ENCODE measurements at regions not wholly inside any gene's neighbourhood (a gene's known extent, or its start where the extent isn't known, plus 50 kb on each side); places are given as distances from the start of the nearest gene placed in this dataset.

DNA sequence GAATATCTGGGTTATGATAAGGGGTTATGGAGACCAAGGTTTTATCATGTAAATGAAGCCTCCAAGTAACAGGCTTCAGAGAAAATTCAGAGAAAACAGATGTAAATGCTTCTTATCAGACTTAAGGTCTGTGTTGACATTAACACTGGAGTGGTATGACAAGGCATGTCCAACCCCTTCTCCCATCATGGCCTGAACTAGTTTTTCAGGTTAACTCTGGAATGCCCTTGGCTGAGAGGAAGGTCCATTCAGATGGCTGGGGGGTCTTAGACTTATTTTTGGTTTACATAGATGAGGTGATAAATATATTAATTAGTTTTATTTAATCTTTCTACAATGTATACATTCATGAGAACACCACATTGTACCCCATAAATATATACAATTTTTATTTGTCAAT, 399.6 kb downstream of the TBX15 start:
- Histone ChIP-seq H3K9me2 (replicated peaks; ENCODE audit: insufficient read depth, low read length) (no peaks in the 10 kb centered on the region), H3K4me3 (ENCODE audit: low read length) (no peak overlapping the region), H2AFZ (ENCODE audit: low read length) (no peak overlapping the region), H3K79me2 (ENCODE audit: low read length) (no peaks in the 10 kb centered on the region), H3K4me2 (ENCODE audit: low read depth, low read length, poor library complexity, severe bottlenecking) (no peak overlapping the region), H3K9me3 (ENCODE audit: low read length) (no peaks in the 10 kb centered on the region), H3K36me3 (ENCODE audit: insufficient read depth, low read length) (no peaks in the 10 kb centered on the region), H3K9ac (ENCODE audit: low read length) (no peak overlapping the region), H3K27me3 (ENCODE audit: low read length) (no peaks in the 10 kb centered on the region), H3K27ac (ENCODE audit: low read length) (no peak overlapping the region), H4K20me1 (ENCODE audit: insufficient read depth, low read depth, low read length) (no peaks in the 10 kb centered on the region), H3K4me1 (ENCODE audit: low read length) (no peaks in the 10 kb centered on the region)
- DNase-seq: no peak

DNA sequence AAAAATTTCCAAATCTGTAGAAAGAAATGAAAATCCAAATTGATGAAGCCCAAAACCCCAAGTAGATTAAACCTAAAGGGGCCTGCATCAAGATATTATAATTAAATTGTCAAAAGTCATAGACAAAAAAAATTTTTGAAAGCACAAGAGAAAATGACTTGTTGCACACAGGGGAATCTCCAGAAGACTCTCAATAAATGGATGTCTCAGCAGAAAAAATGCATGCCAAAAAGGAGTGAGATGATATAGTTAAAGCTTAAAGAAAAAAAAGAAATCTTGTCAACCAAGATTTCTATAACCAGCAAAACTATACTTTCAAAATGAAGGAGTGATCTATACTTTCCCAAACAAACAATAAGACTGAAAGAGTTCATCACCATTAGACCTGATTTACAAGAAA, 393.2 kb upstream of the SPAG17 start:
- H3K9me2 ChIP-seq (replicated peaks; ENCODE audit: insufficient read depth, low read length): no peaks in the 10 kb centered on the region
- H3K27me3 ChIP-seq (ENCODE audit: low read length): no peaks in the 10 kb centered on the region
- H3K27ac ChIP-seq (ENCODE audit: low read length): no peak overlapping the region
- H3K79me2 ChIP-seq (ENCODE audit: low read length): no peaks in the 10 kb centered on the region
- DNase-seq: no peak
- no peak overlapping the region for H3K9ac ChIP-seq (ENCODE audit: low read length)
- H3K36me3 ChIP-seq (ENCODE audit: insufficient read depth, low read length): no peaks in the 10 kb centered on the region
- no peak overlapping the region for H3K4me3 ChIP-seq (ENCODE audit: low read length)
- H2AFZ ChIP-seq (ENCODE audit: low read length): no peak overlapping the region
- no peaks in the 10 kb centered on the region for H4K20me1 ChIP-seq (ENCODE audit: insufficient read depth, low read depth, low read length)
- H3K4me1 ChIP-seq (ENCODE audit: low read length): no peaks in the 10 kb centered on the region
- H3K9me3 ChIP-seq (ENCODE audit: low read length): peaks cover 8% of the 10 kb centered on the region; the same call in 1 of the 2 replicates
- H3K4me2 ChIP-seq (ENCODE audit: low read depth, low read length, poor library complexity, severe bottlenecking): no peak overlapping the region

DNA sequence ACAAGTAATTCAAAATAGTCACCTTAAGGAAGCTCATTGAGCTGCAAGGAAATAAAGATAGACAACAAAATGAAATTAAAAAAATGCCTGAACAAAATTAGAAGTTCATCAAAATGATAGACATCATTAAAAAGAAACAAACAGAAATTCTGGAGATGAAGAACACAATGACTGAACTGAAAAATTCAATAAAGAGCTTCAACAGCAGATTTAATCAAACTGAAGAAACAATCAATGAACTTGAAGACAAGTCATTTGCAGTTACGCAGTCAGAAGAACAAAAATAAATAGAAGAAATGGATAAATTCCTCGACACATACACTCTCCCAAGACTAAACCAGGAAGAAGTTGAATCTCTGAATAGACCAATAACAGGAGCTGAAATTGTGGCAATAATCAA, 390.0 kb upstream of the SPAG17 start:
- H3K9me2 ChIP-seq (replicated peaks; ENCODE audit: insufficient read depth, low read length): no peaks in the 10 kb centered on the region
- no peaks in the 10 kb centered on the region for H3K36me3 ChIP-seq (ENCODE audit: insufficient read depth, low read length)
- H3K79me2 ChIP-seq (ENCODE audit: low read length): no peaks in the 10 kb centered on the region
- no peak overlapping the region for H2AFZ ChIP-seq (ENCODE audit: low read length)
- no peak overlapping the region for H3K27ac ChIP-seq (ENCODE audit: low read length)
- H4K20me1 ChIP-seq (ENCODE audit: insufficient read depth, low read depth, low read length): no peaks in the 10 kb centered on the region
- no peak overlapping the region for H3K9ac ChIP-seq (ENCODE audit: low read length)
- H3K4me3 ChIP-seq (ENCODE audit: low read length): no peak overlapping the region
- no peak overlapping the region for H3K4me2 ChIP-seq (ENCODE audit: low read depth, low read length, poor library complexity, severe bottlenecking)
- no peaks in the 10 kb centered on the region for H3K4me1 ChIP-seq (ENCODE audit: low read length)
- H3K9me3 ChIP-seq (ENCODE audit: low read length): peaks cover 8% of the 10 kb centered on the region; the same call in 1 of the 2 replicates
- no peak for DNase-seq
- no peaks in the 10 kb centered on the region for H3K27me3 ChIP-seq (ENCODE audit: low read length)

DNA sequence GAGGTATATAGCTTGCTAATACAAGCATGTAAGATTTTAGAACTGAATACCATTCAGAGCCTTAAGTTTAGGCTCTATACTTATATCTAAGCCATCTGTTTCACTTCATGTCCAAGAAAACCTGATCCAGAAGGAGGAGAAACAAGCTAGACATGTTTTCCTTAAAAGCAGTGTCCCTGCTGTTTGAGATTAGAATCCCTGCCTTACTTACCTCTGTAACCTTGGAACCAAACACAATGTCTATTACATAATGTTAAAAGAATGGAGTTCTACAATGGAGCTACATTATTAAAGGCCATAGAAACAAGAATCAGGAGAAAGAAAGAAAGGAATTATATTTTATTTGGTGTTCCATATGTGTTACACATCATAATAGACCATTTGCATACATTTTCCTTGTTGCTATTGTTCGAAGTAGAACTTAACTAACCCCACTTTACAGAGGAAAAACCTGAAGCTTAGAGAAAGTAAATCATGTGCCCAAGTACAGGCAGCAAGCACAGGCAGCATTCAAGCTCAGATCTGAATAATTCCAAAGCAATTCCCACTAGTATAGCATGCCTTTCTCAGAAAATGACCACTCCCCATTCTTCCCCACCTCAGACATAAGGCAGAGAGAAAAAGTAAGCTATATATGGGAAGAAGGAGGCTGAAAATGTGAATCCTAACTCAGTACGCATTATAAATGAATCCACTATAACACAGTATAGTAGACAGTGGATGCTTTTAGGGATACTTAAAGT, 380.1 kb upstream of the SPAG17 start:
- no peaks in the 10 kb centered on the region for H3K27me3 ChIP-seq (ENCODE audit: low read length)

DNA sequence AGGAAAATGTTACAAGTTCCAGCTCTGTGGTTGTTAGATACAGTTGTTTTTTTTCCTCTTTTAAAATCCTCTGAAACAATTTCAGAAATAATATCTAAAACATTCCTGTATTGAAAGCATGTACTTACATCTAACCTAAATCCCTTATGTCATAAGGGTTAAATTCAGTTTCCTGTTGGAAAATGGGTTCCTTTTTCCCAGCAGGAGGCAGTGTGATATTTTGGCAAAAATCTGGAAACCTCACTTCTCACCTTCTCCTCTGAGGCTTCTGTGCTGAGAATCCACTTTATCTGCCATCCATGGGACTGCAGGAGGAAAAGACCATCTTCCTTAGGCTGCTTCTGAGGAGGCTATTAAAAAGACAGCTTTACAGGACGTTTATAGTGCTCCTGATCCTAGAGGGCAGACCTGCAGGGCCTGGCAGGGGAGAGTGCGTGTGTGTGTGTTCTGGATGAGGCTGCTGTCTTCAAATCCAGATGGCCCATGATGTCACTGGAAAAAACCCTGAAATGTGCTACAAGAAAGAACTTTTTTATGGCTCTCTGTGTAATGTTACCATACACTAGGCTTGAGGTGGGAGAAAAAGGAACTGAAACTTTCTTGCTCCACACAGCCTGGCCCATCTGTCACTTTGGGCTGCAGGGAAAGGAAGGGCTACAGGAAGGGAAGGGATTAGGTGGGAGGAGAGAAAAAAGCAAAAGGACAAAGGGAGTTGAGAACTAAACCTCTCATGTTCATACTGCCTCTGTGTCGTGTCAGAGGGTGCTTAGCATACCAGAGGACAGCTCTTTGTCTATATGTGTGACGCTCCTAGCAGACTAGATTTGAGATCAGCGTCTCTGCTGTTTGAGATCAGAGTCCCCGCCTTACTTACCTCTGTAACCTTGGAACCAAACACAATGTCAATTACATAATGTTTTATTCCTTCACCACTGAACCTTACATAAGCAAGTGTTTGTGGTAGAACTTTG, 379.2 kb upstream of the SPAG17 start:
- Histone ChIP-seq H3K79me2 (ENCODE audit: low read length) (no peaks in the 10 kb centered on the region), H3K36me3 (ENCODE audit: insufficient read depth, low read length) (no peaks in the 10 kb centered on the region), H3K27ac (ENCODE audit: low read length) (no peak overlapping the region), H3K4me1 (ENCODE audit: low read length) (no peaks in the 10 kb centered on the region), H4K20me1 (ENCODE audit: insufficient read depth, low read depth, low read length) (no peaks in the 10 kb centered on the region), H3K4me3 (ENCODE audit: low read length) (no peak overlapping the region), H2AFZ (ENCODE audit: low read length) (no peak overlapping the region), H3K9me3 (ENCODE audit: low read length) (no peaks in the 10 kb centered on the region), H3K9me2 (replicated peaks; ENCODE audit: insufficient read depth, low read length) (no peaks in the 10 kb centered on the region), H3K9ac (ENCODE audit: low read length) (no peak overlapping the region), H3K27me3 (ENCODE audit: low read length) (no peaks in the 10 kb centered on the region), H3K4me2 (ENCODE audit: low read depth, low read length, poor library complexity, severe bottlenecking) (no peak overlapping the region)
- DNase-seq: no peak

More for the DNA sequence above, 380.1 kb upstream of the SPAG17 start:
- Histone ChIP-seq H2AFZ (ENCODE audit: low read length) (no peak overlapping the region), H3K4me2 (ENCODE audit: low read depth, low read length, poor library complexity, severe bottlenecking) (no peak overlapping the region), H3K9ac (ENCODE audit: low read length) (no peak overlapping the region), H3K4me3 (ENCODE audit: low read length) (no peak overlapping the region), H3K79me2 (ENCODE audit: low read length) (no peaks in the 10 kb centered on the region), H3K36me3 (ENCODE audit: insufficient read depth, low read length) (no peaks in the 10 kb centered on the region), H3K4me1 (ENCODE audit: low read length) (no peaks in the 10 kb centered on the region), H3K9me2 (replicated peaks; ENCODE audit: insufficient read depth, low read length) (no peaks in the 10 kb centered on the region), H3K9me3 (ENCODE audit: low read length) (no peaks in the 10 kb centered on the region), H4K20me1 (ENCODE audit: insufficient read depth, low read depth, low read length) (no peaks in the 10 kb centered on the region), H3K27ac (ENCODE audit: low read length) (no peak overlapping the region)
- DNase-seq: no peak

DNA sequence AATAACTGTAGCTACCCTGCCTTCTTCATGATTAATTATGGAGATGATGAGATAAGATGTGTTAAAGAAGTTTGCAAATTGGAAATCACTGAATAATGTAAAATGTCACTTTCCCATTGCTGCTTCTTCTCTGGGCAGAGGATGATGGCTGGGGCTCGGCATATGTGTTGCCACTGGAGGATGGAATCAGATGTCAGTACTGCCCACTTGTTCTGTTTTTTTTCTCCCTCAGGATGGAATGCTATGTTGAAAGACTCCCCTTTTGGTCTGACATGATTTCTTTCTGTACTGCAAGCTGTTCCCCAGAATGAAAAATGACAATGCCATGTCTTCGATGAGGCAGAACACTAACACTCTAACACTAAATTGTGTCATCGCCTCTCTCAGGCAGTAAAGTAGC, 373.9 kb upstream of the SPAG17 start:
- H3K9me2 ChIP-seq (replicated peaks; ENCODE audit: insufficient read depth, low read length): no peaks in the 10 kb centered on the region
- no peak overlapping the region for H3K9ac ChIP-seq (ENCODE audit: low read length)
- no peaks in the 10 kb centered on the region; the same call in 1 of the 2 replicates for H3K27me3 ChIP-seq (ENCODE audit: low read length)
- no peak overlapping the region for H3K4me3 ChIP-seq (ENCODE audit: low read length)
- H4K20me1 ChIP-seq (ENCODE audit: insufficient read depth, low read depth, low read length): no peaks in the 10 kb centered on the region
- no peaks in the 10 kb centered on the region for H3K36me3 ChIP-seq (ENCODE audit: insufficient read depth, low read length)
- no peak for DNase-seq
- H3K9me3 ChIP-seq (ENCODE audit: low read length): no peaks in the 10 kb centered on the region
- H2AFZ ChIP-seq (ENCODE audit: low read length): no peak overlapping the region
- no peak overlapping the region for H3K4me2 ChIP-seq (ENCODE audit: low read depth, low read length, poor library complexity, severe bottlenecking)
- H3K27ac ChIP-seq (ENCODE audit: low read length): no peak overlapping the region
- H3K79me2 ChIP-seq (ENCODE audit: low read length): no peaks in the 10 kb centered on the region
- no peaks in the 10 kb centered on the region for H3K4me1 ChIP-seq (ENCODE audit: low read length)

DNA sequence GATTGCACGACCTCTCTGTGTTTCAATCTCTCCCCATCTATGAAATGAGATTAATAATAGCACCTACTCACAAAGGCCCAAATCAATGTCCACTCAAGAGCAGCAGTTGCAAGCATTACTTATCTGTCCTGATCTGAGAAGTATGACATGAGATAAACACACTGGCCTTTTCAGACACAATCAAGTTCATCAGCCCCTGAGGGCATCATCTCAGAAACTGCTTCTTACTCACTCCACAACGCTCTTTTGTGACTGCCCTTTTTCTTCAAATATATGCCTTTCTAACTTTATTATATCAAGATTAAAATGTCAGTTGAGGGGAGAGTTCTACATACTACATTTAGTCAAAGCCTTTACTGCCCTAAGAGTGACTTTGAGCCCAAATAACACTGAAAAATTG, 371.9 kb upstream of the SPAG17 start:
- Histone ChIP-seq H3K79me2 (ENCODE audit: low read length) (no peaks in the 10 kb centered on the region), H3K4me2 (ENCODE audit: low read depth, low read length, poor library complexity, severe bottlenecking) (no peak overlapping the region), H3K27ac (ENCODE audit: low read length) (no peak overlapping the region), H4K20me1 (ENCODE audit: insufficient read depth, low read depth, low read length) (no peaks in the 10 kb centered on the region), H3K9me2 (replicated peaks; ENCODE audit: insufficient read depth, low read length) (no peaks in the 10 kb centered on the region), H2AFZ (ENCODE audit: low read length) (no peak overlapping the region), H3K4me3 (ENCODE audit: low read length) (no peak overlapping the region), H3K9ac (ENCODE audit: low read length) (no peak overlapping the region), H3K36me3 (ENCODE audit: insufficient read depth, low read length) (no peaks in the 10 kb centered on the region), H3K27me3 (ENCODE audit: low read length) (no peaks in the 10 kb centered on the region; the same call in 1 of the 2 replicates), H3K4me1 (ENCODE audit: low read length) (no peaks in the 10 kb centered on the region), H3K9me3 (ENCODE audit: low read length) (no peaks in the 10 kb centered on the region)
- DNase-seq: no peak

DNA sequence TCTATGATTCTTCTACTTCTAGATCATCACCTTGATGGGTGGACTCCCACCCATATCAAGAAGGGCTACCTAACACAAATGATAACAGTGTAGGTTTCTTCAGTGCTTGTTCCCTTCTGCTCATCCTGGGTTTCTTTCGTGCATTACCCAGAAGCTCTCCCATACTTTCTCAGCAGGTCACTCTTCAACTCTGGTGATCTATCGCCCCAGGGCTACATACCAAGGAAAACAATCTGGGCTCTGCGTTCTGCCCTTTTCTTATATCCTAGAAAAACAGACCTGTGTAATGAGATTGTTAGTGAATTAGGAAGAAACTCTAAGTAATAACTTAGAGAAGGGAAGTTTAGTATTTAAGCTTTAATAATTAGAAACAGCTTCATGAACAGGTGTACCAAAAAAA, 370.6 kb upstream of the SPAG17 start:
- H3K4me1 ChIP-seq (ENCODE audit: low read length): no peaks in the 10 kb centered on the region
- no peaks in the 10 kb centered on the region for H4K20me1 ChIP-seq (ENCODE audit: insufficient read depth, low read depth, low read length)
- no peaks in the 10 kb centered on the region for H3K9me3 ChIP-seq (ENCODE audit: low read length)
- no peaks in the 10 kb centered on the region; the same call in 1 of the 2 replicates for H3K27me3 ChIP-seq (ENCODE audit: low read length)
- no peak overlapping the region for H3K27ac ChIP-seq (ENCODE audit: low read length)
- no peak overlapping the region for H3K4me3 ChIP-seq (ENCODE audit: low read length)
- DNase-seq: no peak
- no peaks in the 10 kb centered on the region for H3K36me3 ChIP-seq (ENCODE audit: insufficient read depth, low read length)
- no peaks in the 10 kb centered on the region for H3K9me2 ChIP-seq (replicated peaks; ENCODE audit: insufficient read depth, low read length)
- H3K79me2 ChIP-seq (ENCODE audit: low read length): no peaks in the 10 kb centered on the region
- no peak overlapping the region for H3K9ac ChIP-seq (ENCODE audit: low read length)
- H2AFZ ChIP-seq (ENCODE audit: low read length): no peak overlapping the region
- no peak overlapping the region for H3K4me2 ChIP-seq (ENCODE audit: low read depth, low read length, poor library complexity, severe bottlenecking)

Data from Karpas-422 (cell line).